Breast epithelium (tissue), 4 donors: ENCODE measurements at regions not wholly inside any gene's neighbourhood (a gene's known extent, or its start where the extent isn't known, plus 50 kb on each side); places are given as distances from the start of the nearest gene placed in this dataset.
"Not testable (repeated sequence)": the region's sequence is repeated elsewhere in the genome, so short reads cannot be mapped to it uniquely, and the experiment has no call there.

Experiments used
- DNase-seq, 2 donors: peaks; one replicate each; pipeline ENCODE4 v3.0.0-alpha.2; 2019; ENCODE audit warnings: low spot score in 2 of 2
- H3K27ac ChIP-seq, 2 donors: fragments of 200-600 bp; sonication (generic) in 1 of 2; one replicate each; pipeline ENCODE4 v1.5.1; 2016 to 2019; ENCODE audit warnings: mild to moderate bottlenecking in 1 of 2
- H3K27me3 ChIP-seq, 2 donors: fragments of 200-600 bp; sonication (generic) in 1 of 2; one replicate each; pipeline versions ENCODE4 v1.5.1 to v1.6.0; 2017 to 2019; ENCODE audit warnings: control low read depth in 1 of 2, mild to moderate bottlenecking in 1 of 2
- H3K36me3 ChIP-seq: fragments of 200-600 bp; one replicate; pipeline ENCODE4 v1.5.1; 2019
- H3K4me1 ChIP-seq, 2 donors: fragments of 200-600 bp; sonication (generic); one replicate each; pipeline ENCODE4 v1.5.1; 2016 to 2019; ENCODE audit warnings: control low read depth in 1 of 2
- H3K4me3 ChIP-seq, 3 donors: fragments of 200-600 bp; sonication (generic); 1 replicate in 2 of 3; 2 replicates in 1 of 3; pipeline ENCODE4 v1.5.1; 2016 to 2019; ENCODE audit warnings: mild to moderate bottlenecking in 3 of 3, moderate library complexity in 2 of 3
- H3K9me3 ChIP-seq, 2 donors: fragments of 200-600 bp; sonication (generic) in 1 of 2; one replicate each; pipeline ENCODE4 v1.5.1; 2016 to 2019; ENCODE audit warnings: control low read depth in 1 of 2
- CTCF ChIP-seq, 3 donors: fragments of 450-650 bp; IDR thresholded peaks; one replicate each; pipeline ENCODE4 v1.5.1; 2016 to 2017; ENCODE audit warnings: antibody characterized with exemption in 3 of 3, mild to moderate bottlenecking in 3 of 3, moderate library complexity in 3 of 3
- POLR2A ChIP-seq: fragments of 450-650 bp; IDR thresholded peaks from one replicate; pipeline ENCODE4 v1.6.1; 2016; ENCODE audit warnings: antibody characterized with exemption, mild to moderate bottlenecking, moderate library complexity
- POLR2AphosphoS5 ChIP-seq, 3 donors: sonication (generic); formaldehyde crosslinking; IDR thresholded peaks; one replicate each; pipeline ENCODE4 v1.6.1; 2017; ENCODE audit warnings: antibody characterized with exemption in 3 of 3
- intact Hi-C: fragments of 100-400 bp; cut with DNase I; formaldehyde crosslinking; loops from one replicate; pipeline ENCODE4 v1.15.1; 2023; ENCODE audit warnings: low total_unique reads

- Histone ChIP-seq H3K27ac (no peak overlapping the region), H3K36me3 (no peaks in the 10 kb centered on the region), H3K27me3 (no peaks in the 10 kb centered on the region), H3K4me1 (no peaks in the 10 kb centered on the region), H3K4me3 (no peak overlapping the region), H3K9me3 (no peaks in the 10 kb centered on the region)
- TF ChIP-seq CTCF (IDR thresholded peaks at IDR 0.05) (no peak), POLR2AphosphoS5 (IDR thresholded peaks at IDR 0.05) (no peak), POLR2A (no peak)
- DNase-seq, result no peak
- intact Hi-C loops, result no loop called here
Measured at GRCh38 chr2:122799391-122799790, 1043.9 kb downstream of the TSN start.

- DNase-seq, result no peak
- Histone ChIP-seq H3K36me3 (no peaks in the 10 kb centered on the region), H3K4me1 (no peaks in the 10 kb centered on the region), H3K4me3 (no peak overlapping the region), H3K27me3 (no peaks in the 10 kb centered on the region), H3K27ac (no peak overlapping the region), H3K9me3 (no peaks in the 10 kb centered on the region)
- intact Hi-C loops, result no loop called here
- TF ChIP-seq POLR2AphosphoS5 (IDR thresholded peaks at IDR 0.05) (no peak), CTCF (IDR thresholded peaks at IDR 0.05) (no peak), POLR2A (no peak)
Measured at GRCh38 chr2:122800781-122801180, 1045.3 kb downstream of the TSN start.

GRCh38 chr2:122804494-122804893, 1049.0 kb downstream of the TSN start:
- no peak for TF ChIP-seq POLR2AphosphoS5 (IDR thresholded peaks at IDR 0.05)
- no peaks in the 10 kb centered on the region for H3K27me3 ChIP-seq
- no peaks in the 10 kb centered on the region for H3K36me3 ChIP-seq
- intact Hi-C loops, result no loop called here
- H3K4me3 ChIP-seq, result no peak overlapping the region
- H3K4me1 ChIP-seq, result no peaks in the 10 kb centered on the region
- no peak overlapping the region for H3K27ac ChIP-seq
- no peaks in the 10 kb centered on the region for H3K9me3 ChIP-seq
- DNase-seq, result no peak

- Histone ChIP-seq H3K4me3 (no peak overlapping the region), H3K4me1 (no peaks in the 10 kb centered on the region), H3K36me3 (no peaks in the 10 kb centered on the region), H3K9me3 (no peaks in the 10 kb centered on the region), H3K27ac (no peak overlapping the region), H3K27me3 (no peaks in the 10 kb centered on the region)
- DNase-seq, result no peak
- intact Hi-C loops, result no loop called here
- TF ChIP-seq CTCF (IDR thresholded peaks at IDR 0.05), result no peak
- no peak for TF ChIP-seq POLR2AphosphoS5 (IDR thresholded peaks at IDR 0.05)
- no peak for TF ChIP-seq POLR2A
Measured at GRCh38 chr2:122805346-122805745, 1049.9 kb downstream of the TSN start.

GRCh38 chr2:122808286-122808969, 1053.0 kb downstream of the TSN start:
- Histone ChIP-seq H3K4me3 (no peak overlapping the region), H3K4me1 (no peaks in the 10 kb centered on the region), H3K36me3 (no peaks in the 10 kb centered on the region), H3K9me3 (no peaks in the 10 kb centered on the region), H3K27ac (no peak overlapping the region), H3K27me3 (no peaks in the 10 kb centered on the region)
- no peak for DNase-seq
- intact Hi-C loops, result no loop called here
- TF ChIP-seq POLR2AphosphoS5 (IDR thresholded peaks at IDR 0.05), result no peak
- TF ChIP-seq POLR2A, result no peak
- no peak for TF ChIP-seq CTCF (IDR thresholded peaks at IDR 0.05)

GRCh38 chr2:122812214-122812613, 1056.8 kb downstream of the TSN start:
- not testable (repeated sequence) for H3K4me1 ChIP-seq

More at GRCh38 chr2:122812214-122812613, 1056.8 kb downstream of the TSN start:
- H3K36me3 ChIP-seq, intact Hi-C loops, H3K27me3 ChIP-seq, H3K27ac ChIP-seq, H3K9me3 ChIP-seq, DNase-seq, H3K4me3 ChIP-seq: not testable (repeated sequence)
